OCI-LY3 (cell line): ENCODE measurements at regions not wholly inside any gene's neighbourhood (a gene's known extent, or its start where the extent isn't known, plus 50 kb on each side); places are given as distances from the start of the nearest gene placed in this dataset.
"Not testable (repeated sequence)": the region's sequence is repeated elsewhere in the genome, so short reads cannot be mapped to it uniquely, and the experiment has no call there.

Source experiments
- CTCF ChIP-seq: fragments of 200-600, 300-600 bp; sonication (generic); IDR thresholded peaks from 2 replicates; pipeline ENCODE4 v1.5.1; 2014; ENCODE audit warnings: antibody characterized with exemption, low read length, low read depth
- EZH2phosphoT487 ChIP-seq: fragments of 200-600 bp; shearing (Covaris generic); IDR thresholded peaks from 2 replicates; pipeline ENCODE4 v1.6.1; 2018; ENCODE audit warnings: antibody characterized with exemption, mixed run types, low read depth

- TF ChIP-seq CTCF, EZH2phosphoT487: not testable (repeated sequence)
These were observed 101.8 kb upstream of the PCBD1 start for GRCh38 chr10:70990156-70990555.
